SK-N-SH treated with all-trans-retinoic acid at 6 μM for 48 hours (cell line): ENCODE measurements at regions not wholly inside any gene's neighbourhood (a gene's known extent, or its start where the extent isn't known, plus 50 kb on each side); places are given as distances from the start of the nearest gene placed in this dataset.

Experiments used
- ATAC-seq: fragments of 200-7000 bp; cut with Tn5 transposase; 3 replicates; pipeline ENCODE4 v1.9.1; 2020; ENCODE audit warnings: mild to moderate bottlenecking, moderate library complexity
- ARNTL ChIP-seq: fragments of 450-650 bp; formaldehyde crosslinking; IDR thresholded peaks from 2 replicates; pipeline ENCODE4 v1.5.0; 2020; ENCODE audit warnings: low read depth, mild to moderate bottlenecking, moderate library complexity, borderline replicate concordance
- BACH2 ChIP-seq: fragments of 250-450 bp; sonication (Bioruptor Pico); IDR thresholded peaks from 2 replicates; pipeline ENCODE4 v1.9.0; 2021; ENCODE audit warnings: mild to moderate bottlenecking, borderline replicate concordance
- CSDC2 ChIP-seq: fragments of 250-450 bp; sonication (Bioruptor Pico); IDR thresholded peaks from 2 replicates; pipeline ENCODE4 v1.5.0; 2020; ENCODE audit warnings: mild to moderate bottlenecking, moderate library complexity
- ESRRG ChIP-seq: fragments of 250-450 bp; sonication (Bioruptor Pico); IDR thresholded peaks from 2 replicates; pipeline ENCODE4 v1.6.1; 2021; ENCODE audit warnings: mild to moderate bottlenecking
- GLIS3 ChIP-seq: fragments of 250-450 bp; sonication (Bioruptor Pico); IDR thresholded peaks from 2 replicates; pipeline ENCODE4 v1.5.0; 2020; ENCODE audit warnings: mild to moderate bottlenecking, moderate library complexity
- ISL1 ChIP-seq: fragments of 250-450 bp; sonication (Bioruptor Pico); IDR thresholded peaks from 2 replicates; pipeline ENCODE4 v2.1.2; 2022; ENCODE audit warnings: mild to moderate bottlenecking, moderate library complexity
- OSR1 ChIP-seq: fragments of 250-450 bp; sonication (Bioruptor Pico); IDR thresholded peaks from 2 replicates; pipeline ENCODE4 v1.8.0; 2022; ENCODE audit warnings: moderate library complexity, mild to moderate bottlenecking, inconsistent platforms
- PPARA ChIP-seq: fragments of 250-450 bp; sonication (Bioruptor Pico); IDR thresholded peaks from 2 replicates; pipeline ENCODE4 v1.5.0; 2020; ENCODE audit warnings: mild to moderate bottlenecking, borderline replicate concordance
- SNAI2 ChIP-seq: fragments of 250-450 bp; sonication (Bioruptor Pico); IDR thresholded peaks from 2 replicates; pipeline ENCODE4 v1.5.0; 2020; ENCODE audit warnings: mild to moderate bottlenecking, moderate library complexity
- TCF4 ChIP-seq: fragments of 250-450 bp; sonication (Bioruptor Pico); IDR thresholded peaks from 2 replicates; pipeline ENCODE4 v1.8.0; 2021; ENCODE audit warnings: mild to moderate bottlenecking, moderate library complexity, borderline replicate concordance
- TOX ChIP-seq: fragments of 250-450 bp; sonication (Bioruptor Pico); IDR thresholded peaks from 2 replicates; pipeline ENCODE4 v1.8.0; 2021; ENCODE audit warnings: mild to moderate bottlenecking, moderate library complexity, borderline replicate concordance
- ZC3H10 ChIP-seq: fragments of 250-450 bp; sonication (Bioruptor Pico); IDR thresholded peaks from 2 replicates; pipeline ENCODE4 v1.5.1; 2021; ENCODE audit warnings: mild to moderate bottlenecking, moderate library complexity
- ZFP3 ChIP-seq: fragments of 250-450 bp; sonication (Bioruptor Pico); IDR thresholded peaks from 2 replicates; pipeline ENCODE4 v1.5.0; 2020; ENCODE audit warnings: mild to moderate bottlenecking, moderate library complexity
- ZFP30 ChIP-seq: fragments of 450-650 bp; formaldehyde crosslinking; IDR thresholded peaks from 2 replicates; pipeline ENCODE4 v1.5.0; 2022; ENCODE audit warnings: mild to moderate bottlenecking, moderate library complexity
- ZNF565 ChIP-seq: fragments of 450-650 bp; formaldehyde crosslinking; conservative IDR thresholded peaks from 2 replicates; pipeline ENCODE4 v1.5.0; 2020; ENCODE audit warnings: low read depth, mild to moderate bottlenecking, moderate library complexity
- ZNF70 ChIP-seq: fragments of 450-650 bp; formaldehyde crosslinking; IDR thresholded peaks from 2 replicates; pipeline ENCODE4 v1.5.0; 2020; ENCODE audit warnings: mild to moderate bottlenecking, moderate library complexity
- ZNF8 ChIP-seq: fragments of 450-650 bp; formaldehyde crosslinking; IDR thresholded peaks from 2 replicates; pipeline ENCODE4 v1.5.0; 2020; ENCODE audit warnings: mild to moderate bottlenecking, moderate library complexity
- TF ChIP-seq, protein P1 (sequence below): fragments of 250-450 bp; sonication (Bioruptor Pico); IDR thresholded peaks from 2 replicates; pipeline ENCODE4 v1.5.1; 2020; ENCODE audit warnings: low read depth, mild to moderate bottlenecking, moderate library complexity
- TF ChIP-seq, protein P2 (sequence below): fragments of 250-450 bp; sonication (Bioruptor Pico); IDR thresholded peaks from 2 replicates; pipeline ENCODE4 v1.8.0; 2021; ENCODE audit warnings: low read depth, mild to moderate bottlenecking, moderate library complexity, borderline replicate concordance
- TF ChIP-seq, protein P3 (sequence below): fragments of 250-450 bp; sonication (Bioruptor Pico); IDR thresholded peaks from 2 replicates; pipeline ENCODE4 v1.5.0; 2020; ENCODE audit warnings: mild to moderate bottlenecking, moderate library complexity
- TF ChIP-seq, protein P4 (sequence below): fragments of 250-450 bp; sonication (Bioruptor Pico); IDR thresholded peaks from 2 replicates; pipeline ENCODE4 v1.8.0; 2020; ENCODE audit warnings: mild to moderate bottlenecking, moderate library complexity, borderline replicate concordance

DNA sequence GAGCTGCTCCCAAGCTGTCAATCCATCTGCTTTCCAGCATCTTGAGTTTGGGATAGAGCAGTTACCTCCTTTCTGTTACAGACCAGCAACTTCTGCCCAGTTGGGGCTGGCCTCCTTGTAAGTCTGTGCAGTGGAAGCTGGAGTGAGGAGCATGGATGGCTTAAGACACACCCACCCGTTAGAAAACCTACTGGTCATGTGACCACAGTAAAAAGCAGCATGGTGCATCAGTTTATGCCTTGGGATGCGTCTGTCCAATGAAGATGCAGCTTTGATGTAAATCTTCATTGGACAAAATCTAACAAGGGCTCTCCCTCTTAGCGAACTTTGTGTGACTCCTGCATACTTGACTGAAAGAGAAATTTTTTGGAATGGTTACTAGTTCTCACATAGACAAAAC is 453.5 kb downstream of the TYW1 start:
- ATAC-seq = no peak
- TF ChIP-seq, protein P1, sequence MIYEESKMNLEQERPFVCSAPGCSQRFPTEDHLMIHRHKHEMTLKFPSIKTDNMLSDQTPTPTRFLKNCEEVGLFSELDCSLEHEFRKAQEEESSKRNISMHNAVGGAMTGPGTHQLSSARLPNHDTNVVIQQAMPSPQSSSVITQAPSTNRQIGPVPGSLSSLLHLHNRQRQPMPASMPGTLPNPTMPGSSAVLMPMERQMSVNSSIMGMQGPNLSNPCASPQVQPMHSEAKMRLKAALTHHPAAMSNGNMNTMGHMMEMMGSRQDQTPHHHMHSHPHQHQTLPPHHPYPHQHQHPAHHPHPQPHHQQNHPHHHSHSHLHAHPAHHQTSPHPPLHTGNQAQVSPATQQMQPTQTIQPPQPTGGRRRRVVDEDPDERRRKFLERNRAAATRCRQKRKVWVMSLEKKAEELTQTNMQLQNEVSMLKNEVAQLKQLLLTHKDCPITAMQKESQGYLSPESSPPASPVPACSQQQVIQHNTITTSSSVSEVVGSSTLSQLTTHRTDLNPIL (CRISPR knock-in tag) = no peak
- no peak for TF ChIP-seq ZFP30 (CRISPR knock-in tag)
- TF ChIP-seq ZC3H10 (CRISPR knock-in tag) = no peak
- no peak for TF ChIP-seq SNAI2 (CRISPR knock-in tag)
- no peak for TF ChIP-seq TOX
- TF ChIP-seq PPARA = no peak
- no peak for TF ChIP-seq ISL1
- TF ChIP-seq, protein P2, sequence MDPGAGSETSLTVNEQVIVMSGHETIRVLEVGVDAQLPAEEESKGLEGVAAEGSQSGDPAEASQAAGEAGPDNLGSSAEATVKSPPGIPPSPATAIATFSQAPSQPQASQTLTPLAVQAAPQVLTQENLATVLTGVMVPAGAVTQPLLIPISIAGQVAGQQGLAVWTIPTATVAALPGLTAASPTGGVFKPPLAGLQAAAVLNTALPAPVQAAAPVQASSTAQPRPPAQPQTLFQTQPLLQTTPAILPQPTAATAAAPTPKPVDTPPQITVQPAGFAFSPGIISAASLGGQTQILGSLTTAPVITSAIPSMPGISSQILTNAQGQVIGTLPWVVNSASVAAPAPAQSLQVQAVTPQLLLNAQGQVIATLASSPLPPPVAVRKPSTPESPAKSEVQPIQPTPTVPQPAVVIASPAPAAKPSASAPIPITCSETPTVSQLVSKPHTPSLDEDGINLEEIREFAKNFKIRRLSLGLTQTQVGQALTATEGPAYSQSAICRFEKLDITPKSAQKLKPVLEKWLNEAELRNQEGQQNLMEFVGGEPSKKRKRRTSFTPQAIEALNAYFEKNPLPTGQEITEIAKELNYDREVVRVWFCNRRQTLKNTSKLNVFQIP (CRISPR knock-in tag) = no peak
- no peak for TF ChIP-seq GLIS3 (CRISPR knock-in tag)
- TF ChIP-seq ZFP3 = no peak
- no peak for TF ChIP-seq ESRRG (CRISPR knock-in tag)
- no peak for TF ChIP-seq TCF4 (CRISPR knock-in tag)
- no peak for TF ChIP-seq ZNF565 (CRISPR knock-in tag)
- TF ChIP-seq ZNF8 (CRISPR knock-in tag) = no peak
- no peak for TF ChIP-seq ZNF70 (CRISPR knock-in tag)
- no peak for TF ChIP-seq BACH2 (CRISPR knock-in tag)
- no peak for TF ChIP-seq ARNTL (CRISPR knock-in tag)

DNA sequence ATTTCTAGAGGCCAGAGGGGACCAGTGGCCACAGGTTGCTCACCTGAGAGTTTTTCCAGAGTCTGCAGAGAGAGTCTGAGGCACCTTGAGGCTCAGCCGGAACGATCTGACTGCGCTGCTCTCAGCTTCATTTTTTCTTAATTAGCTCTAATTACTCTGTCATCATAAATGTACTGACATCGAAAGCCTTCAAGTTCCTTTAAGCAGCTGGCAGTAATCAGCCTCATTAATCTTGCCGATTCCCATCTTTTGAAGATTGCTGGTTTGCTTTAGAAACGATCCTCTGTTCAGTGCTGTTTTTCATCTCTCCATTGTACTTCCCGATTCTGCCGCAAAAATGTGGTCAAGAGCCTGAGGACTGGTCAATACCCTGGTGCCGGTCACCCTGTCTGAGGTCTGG is 454.7 kb downstream of the TYW1 start:
- ATAC-seq = no peak

More for the DNA sequence above, 454.7 kb downstream of the TYW1 start:
- TF ChIP-seq ESRRG (CRISPR knock-in tag) = no peak
- no peak for TF ChIP-seq ARNTL (CRISPR knock-in tag)
- TF ChIP-seq, protein P3, sequence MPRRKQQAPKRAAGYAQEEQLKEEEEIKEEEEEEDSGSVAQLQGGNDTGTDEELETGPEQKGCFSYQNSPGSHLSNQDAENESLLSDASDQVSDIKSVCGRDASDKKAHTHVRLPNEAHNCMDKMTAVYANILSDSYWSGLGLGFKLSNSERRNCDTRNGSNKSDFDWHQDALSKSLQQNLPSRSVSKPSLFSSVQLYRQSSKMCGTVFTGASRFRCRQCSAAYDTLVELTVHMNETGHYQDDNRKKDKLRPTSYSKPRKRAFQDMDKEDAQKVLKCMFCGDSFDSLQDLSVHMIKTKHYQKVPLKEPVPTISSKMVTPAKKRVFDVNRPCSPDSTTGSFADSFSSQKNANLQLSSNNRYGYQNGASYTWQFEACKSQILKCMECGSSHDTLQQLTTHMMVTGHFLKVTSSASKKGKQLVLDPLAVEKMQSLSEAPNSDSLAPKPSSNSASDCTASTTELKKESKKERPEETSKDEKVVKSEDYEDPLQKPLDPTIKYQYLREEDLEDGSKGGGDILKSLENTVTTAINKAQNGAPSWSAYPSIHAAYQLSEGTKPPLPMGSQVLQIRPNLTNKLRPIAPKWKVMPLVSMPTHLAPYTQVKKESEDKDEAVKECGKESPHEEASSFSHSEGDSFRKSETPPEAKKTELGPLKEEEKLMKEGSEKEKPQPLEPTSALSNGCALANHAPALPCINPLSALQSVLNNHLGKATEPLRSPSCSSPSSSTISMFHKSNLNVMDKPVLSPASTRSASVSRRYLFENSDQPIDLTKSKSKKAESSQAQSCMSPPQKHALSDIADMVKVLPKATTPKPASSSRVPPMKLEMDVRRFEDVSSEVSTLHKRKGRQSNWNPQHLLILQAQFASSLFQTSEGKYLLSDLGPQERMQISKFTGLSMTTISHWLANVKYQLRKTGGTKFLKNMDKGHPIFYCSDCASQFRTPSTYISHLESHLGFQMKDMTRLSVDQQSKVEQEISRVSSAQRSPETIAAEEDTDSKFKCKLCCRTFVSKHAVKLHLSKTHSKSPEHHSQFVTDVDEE = no peak
- no peak for TF ChIP-seq ZFP3
- no peak for TF ChIP-seq ZNF8 (CRISPR knock-in tag)
- TF ChIP-seq TOX = no peak
- TF ChIP-seq, protein P4, sequence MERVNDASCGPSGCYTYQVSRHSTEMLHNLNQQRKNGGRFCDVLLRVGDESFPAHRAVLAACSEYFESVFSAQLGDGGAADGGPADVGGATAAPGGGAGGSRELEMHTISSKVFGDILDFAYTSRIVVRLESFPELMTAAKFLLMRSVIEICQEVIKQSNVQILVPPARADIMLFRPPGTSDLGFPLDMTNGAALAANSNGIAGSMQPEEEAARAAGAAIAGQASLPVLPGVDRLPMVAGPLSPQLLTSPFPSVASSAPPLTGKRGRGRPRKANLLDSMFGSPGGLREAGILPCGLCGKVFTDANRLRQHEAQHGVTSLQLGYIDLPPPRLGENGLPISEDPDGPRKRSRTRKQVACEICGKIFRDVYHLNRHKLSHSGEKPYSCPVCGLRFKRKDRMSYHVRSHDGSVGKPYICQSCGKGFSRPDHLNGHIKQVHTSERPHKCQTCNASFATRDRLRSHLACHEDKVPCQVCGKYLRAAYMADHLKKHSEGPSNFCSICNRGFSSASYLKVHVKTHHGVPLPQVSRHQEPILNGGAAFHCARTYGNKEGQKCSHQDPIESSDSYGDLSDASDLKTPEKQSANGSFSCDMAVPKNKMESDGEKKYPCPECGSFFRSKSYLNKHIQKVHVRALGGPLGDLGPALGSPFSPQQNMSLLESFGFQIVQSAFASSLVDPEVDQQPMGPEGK (CRISPR knock-in tag) = no peak
- TF ChIP-seq, protein P1 (CRISPR knock-in tag) = no peak
- no peak for TF ChIP-seq ISL1
- TF ChIP-seq OSR1 (CRISPR knock-in tag) = no peak
- no peak for TF ChIP-seq ZFP30 (CRISPR knock-in tag)
- no peak for TF ChIP-seq GLIS3 (CRISPR knock-in tag)
- TF ChIP-seq ZNF70 (CRISPR knock-in tag) = no peak
- TF ChIP-seq TCF4 (CRISPR knock-in tag) = no peak
- TF ChIP-seq, protein P2 (CRISPR knock-in tag) = no peak
- TF ChIP-seq CSDC2 = no peak
- TF ChIP-seq BACH2 (CRISPR knock-in tag) = no peak
- no peak for TF ChIP-seq ZNF565 (CRISPR knock-in tag)
